COR-L47 (cell line): ENCODE measurements at regions not wholly inside any gene's neighbourhood (a gene's known extent, or its start where the extent isn't known, plus 50 kb on each side); places are given as distances from the start of the nearest gene placed in this dataset.

Experiments
- DNase-seq: peaks from one replicate; lab custom pipeline; 2025; lab: John Stamatoyannopoulos, UW

GRCh38 chr10:21263263-21263803 is 262.1 kb downstream of the SKIDA1 start:
- DNase-seq: no peak

GRCh38 chr10:21261842-21262294 is 263.6 kb downstream of the SKIDA1 start:
- DNase-seq: no peak

- DNase-seq: no peak
These were observed 264.9 kb downstream of the SKIDA1 start for GRCh38 chr10:21260506-21261149.

- no peak for DNase-seq
These were observed 265.4 kb downstream of the SKIDA1 start for GRCh38 chr10:21260066-21260465.

- DNase-seq: no peak
These were observed 267.6 kb downstream of the SKIDA1 start for GRCh38 chr10:21257919-21258318.

GRCh38 chr10:21257191-21257590 is 268.3 kb downstream of the SKIDA1 start:
- no peak for DNase-seq

- DNase-seq: no peak
These were observed 276.0 kb downstream of the SKIDA1 start for GRCh38 chr10:21249435-21249834.

GRCh38 chr10:21247592-21247991 is 277.9 kb downstream of the SKIDA1 start:
- no peak for DNase-seq

GRCh38 chr10:21246178-21246577 is 279.3 kb downstream of the SKIDA1 start:
- DNase-seq: no peak

- no peak for DNase-seq
These were observed 281.7 kb downstream of the SKIDA1 start for GRCh38 chr10:21243748-21244257.

GRCh38 chr10:21242915-21243314 is 282.6 kb downstream of the SKIDA1 start:
- DNase-seq: no peak

- no peak for DNase-seq
These were observed 286.8 kb downstream of the SKIDA1 start for GRCh38 chr10:21238717-21239116.

- DNase-seq: no peak
These were observed 287.4 kb downstream of the SKIDA1 start for GRCh38 chr10:21238044-21238443.

- no peak for DNase-seq
These were observed 290.7 kb downstream of the SKIDA1 start for GRCh38 chr10:21234761-21235160.

GRCh38 chr10:21230219-21230618 is 295.3 kb downstream of the SKIDA1 start:
- no peak for DNase-seq

- DNase-seq: no peak
These were observed 307.6 kb downstream of the SKIDA1 start for GRCh38 chr10:21217748-21218367.

GRCh38 chr10:21217107-21217506 is 308.4 kb downstream of the SKIDA1 start:
- DNase-seq: no peak

- no peak for DNase-seq
These were observed 311.2 kb downstream of the SKIDA1 start for GRCh38 chr10:21214329-21214728.

- DNase-seq: no peak
These were observed 312.1 kb downstream of the SKIDA1 start for GRCh38 chr10:21213381-21213780.

- no peak for DNase-seq
These were observed 312.6 kb downstream of the SKIDA1 start for GRCh38 chr10:21212912-21213311.

GRCh38 chr10:21212348-21212747 is 313.1 kb downstream of the SKIDA1 start:
- DNase-seq: no peak

GRCh38 chr10:21209495-21209894 is 312.4 kb upstream of the NEBL start:
- DNase-seq: no peak

- DNase-seq: no peak
These were observed 311.7 kb upstream of the NEBL start for GRCh38 chr10:21208666-21209316.
